ENCODE measurements at regions not wholly inside any gene's neighbourhood (a gene's known extent, or its start where the extent isn't known, plus 50 kb on each side); places are given as distances from the start of the nearest gene placed in this dataset.

- TF ChIP-seq, protein P1, sequence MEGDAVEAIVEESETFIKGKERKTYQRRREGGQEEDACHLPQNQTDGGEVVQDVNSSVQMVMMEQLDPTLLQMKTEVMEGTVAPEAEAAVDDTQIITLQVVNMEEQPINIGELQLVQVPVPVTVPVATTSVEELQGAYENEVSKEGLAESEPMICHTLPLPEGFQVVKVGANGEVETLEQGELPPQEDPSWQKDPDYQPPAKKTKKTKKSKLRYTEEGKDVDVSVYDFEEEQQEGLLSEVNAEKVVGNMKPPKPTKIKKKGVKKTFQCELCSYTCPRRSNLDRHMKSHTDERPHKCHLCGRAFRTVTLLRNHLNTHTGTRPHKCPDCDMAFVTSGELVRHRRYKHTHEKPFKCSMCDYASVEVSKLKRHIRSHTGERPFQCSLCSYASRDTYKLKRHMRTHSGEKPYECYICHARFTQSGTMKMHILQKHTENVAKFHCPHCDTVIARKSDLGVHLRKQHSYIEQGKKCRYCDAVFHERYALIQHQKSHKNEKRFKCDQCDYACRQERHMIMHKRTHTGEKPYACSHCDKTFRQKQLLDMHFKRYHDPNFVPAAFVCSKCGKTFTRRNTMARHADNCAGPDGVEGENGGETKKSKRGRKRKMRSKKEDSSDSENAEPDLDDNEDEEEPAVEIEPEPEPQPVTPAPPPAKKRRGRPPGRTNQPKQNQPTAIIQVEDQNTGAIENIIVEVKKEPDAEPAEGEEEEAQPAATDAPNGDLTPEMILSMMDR (conservative IDR thresholded peaks at IDR 0.05; ENCODE audit: low read length), result no peak
- no peak for TF ChIP-seq EZH2phosphoT487 (IDR thresholded peaks at IDR 0.05; ENCODE audit: borderline replicate concordance)
Measured at GRCh38 chr3:5466065-5466464, 278.6 kb downstream of the EDEM1 start.

Data from Loucy (cell line).